WTC11 (cell line): ENCODE measurements at regions not wholly inside any gene's neighbourhood (a gene's known extent, or its start where the extent isn't known, plus 50 kb on each side); places are given as distances from the start of the nearest gene placed in this dataset.

Source experiments
- ATAC-seq: fragments of 200-7000 bp; cut with Tn5 transposase; 2 replicates; pipeline ENCODE4 v1.10.0; 2021; ENCODE audit warnings: mild to moderate bottlenecking, moderate library complexity
- CTCF ChIA-PET: fragments of 300-600 bp; sonication (Branson Sonifier 250); formaldehyde crosslinking; loops from one replicate; lab custom pipeline; 2021; ENCODE audit warnings: antibody characterized with exemption; lab: Charles Lee
- POLR2A ChIA-PET: fragments of 350-600 bp; sonication (Branson Sonifier 250); formaldehyde crosslinking; loops from one replicate; lab custom pipeline; 2021; ENCODE audit warnings: antibody characterized with exemption; lab: Charles Lee
- DNase-seq: peaks from one replicate; pipeline ENCODE4 v3.0.0; 2021; ENCODE audit warnings: low spot score
- H3K27ac Mint-ChIP-seq: 2 replicates; pipeline ENCODE4 v1.8.0; 2021; ENCODE audit warnings: mixed read lengths
- H3K27me3 Mint-ChIP-seq: 2 replicates; pipeline ENCODE4 v1.8.0; 2021; ENCODE audit warnings: low read depth, mild to moderate bottlenecking, moderate library complexity, mixed read lengths
- H3K36me3 Mint-ChIP-seq: 2 replicates; pipeline ENCODE4 v1.8.0; 2021; ENCODE audit warnings: mixed read lengths
- H3K4me1 Mint-ChIP-seq: 2 replicates; pipeline ENCODE4 v1.8.0; 2022; ENCODE audit warnings: mixed read lengths
- H3K4me3 Mint-ChIP-seq: 2 replicates; pipeline ENCODE4 v1.8.0; 2021; ENCODE audit warnings: mild to moderate bottlenecking, moderate library complexity, mixed read lengths
- H3K9me3 Mint-ChIP-seq: 2 replicates; pipeline ENCODE4 v1.8.0; 2021; ENCODE audit warnings: mixed read lengths
- ATF1 ChIP-seq: sonication (generic); formaldehyde crosslinking; IDR thresholded peaks from 2 replicates; pipeline ENCODE4 v1.8.1; 2023; ENCODE audit warnings: mild to moderate bottlenecking, moderate library complexity, missing genetic modification reagents
- CREB1 ChIP-seq: sonication (generic); formaldehyde crosslinking; IDR thresholded peaks from 2 replicates; pipeline ENCODE4 v1.8.0; 2023; ENCODE audit warnings: mild to moderate bottlenecking, missing genetic modification reagents
- ELF4 ChIP-seq: sonication (generic); formaldehyde crosslinking; IDR thresholded peaks from 2 replicates; pipeline ENCODE4 v1.8.1; 2022; ENCODE audit warnings: low read depth, mild to moderate bottlenecking, moderate library complexity, missing genetic modification reagents
- FOXK1 ChIP-seq: sonication (generic); formaldehyde crosslinking; IDR thresholded peaks from 2 replicates; pipeline ENCODE4 v1.8.0; 2022; ENCODE audit warnings: mild to moderate bottlenecking, moderate library complexity, missing genetic modification reagents
- JAZF1 ChIP-seq: fragments of 250-450 bp; sonication (Bioruptor Pico); IDR thresholded peaks from 2 replicates; pipeline ENCODE4 v1.9.0; 2021; ENCODE audit warnings: moderate library complexity, mild to moderate bottlenecking, inconsistent platforms
- PRRX2 ChIP-seq: fragments of 250-450 bp; sonication (Bioruptor Pico); IDR thresholded peaks from 2 replicates; pipeline ENCODE4 v1.8.0; 2021; ENCODE audit warnings: mild to moderate bottlenecking
- ZNF138 ChIP-seq: sonication (generic); formaldehyde crosslinking; conservative IDR thresholded peaks from 2 replicates; pipeline ENCODE4 v1.8.1; 2022; ENCODE audit warnings: mild to moderate bottlenecking, moderate library complexity, missing genetic modification reagents
- ZNF317 ChIP-seq: sonication (generic); formaldehyde crosslinking; IDR thresholded peaks from 2 replicates; pipeline ENCODE4 v1.8.1; 2023; ENCODE audit warnings: low read depth, mild to moderate bottlenecking, moderate library complexity, missing genetic modification reagents, borderline replicate concordance
- TF ChIP-seq, protein P1 (sequence below): fragments of 250-450 bp; sonication (Bioruptor Pico); IDR thresholded peaks from 2 replicates; pipeline ENCODE4 v1.9.0; 2021; ENCODE audit warnings: mild to moderate bottlenecking, borderline replicate concordance
- TF ChIP-seq, protein P2 (sequence below): sonication (generic); formaldehyde crosslinking; IDR thresholded peaks from 2 replicates; pipeline ENCODE4 v1.8.1; 2023; ENCODE audit warnings: mild to moderate bottlenecking, moderate library complexity, missing genetic modification reagents
- TF ChIP-seq, protein P3 (sequence below): sonication (generic); formaldehyde crosslinking; IDR thresholded peaks from 2 replicates; pipeline ENCODE4 v1.8.1; 2022; ENCODE audit warnings: missing genetic modification reagents, borderline replicate concordance
- TF ChIP-seq, protein P4 (sequence below): sonication (generic); formaldehyde crosslinking; IDR thresholded peaks from 2 replicates; pipeline ENCODE4 v1.8.0; 2022; ENCODE audit warnings: mild to moderate bottlenecking, missing genetic modification reagents
- TF ChIP-seq, protein P5 (sequence below): fragments of 250-450 bp; sonication (Bioruptor Pico); IDR thresholded peaks from 2 replicates; pipeline ENCODE4 v1.9.0; 2021; ENCODE audit warnings: mild to moderate bottlenecking
- TF ChIP-seq, protein P6 (sequence below): sonication (generic); formaldehyde crosslinking; IDR thresholded peaks from 2 replicates; pipeline ENCODE4 v1.8.1; 2023; ENCODE audit warnings: mild to moderate bottlenecking, missing genetic modification reagents, borderline replicate concordance
- TF ChIP-seq, protein P7 (sequence below): sonication (generic); formaldehyde crosslinking; IDR thresholded peaks from 2 replicates; pipeline ENCODE4 v1.8.0; 2023; ENCODE audit warnings: mild to moderate bottlenecking, missing genetic modification reagents

DNA sequence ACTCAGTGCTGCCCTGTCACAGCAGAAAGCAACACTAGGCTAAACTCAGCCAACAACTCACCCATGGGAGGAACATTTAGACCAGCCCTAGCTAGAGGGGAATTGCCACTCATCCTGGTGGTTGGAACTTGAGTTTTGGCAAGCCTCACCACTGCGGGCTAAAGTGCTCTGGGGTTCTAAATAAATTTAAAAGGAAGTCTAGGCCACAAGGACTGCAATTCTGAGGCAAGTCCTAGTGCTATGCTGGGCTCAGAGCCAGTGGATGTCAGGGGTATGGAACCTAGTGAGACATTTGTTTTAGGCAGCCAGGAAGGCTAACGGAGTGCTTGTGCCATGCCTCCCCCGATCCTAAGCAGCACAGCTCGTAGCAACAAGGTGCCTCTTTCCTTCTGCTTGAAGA is 78.0 kb downstream of the RGS13 start:
- H3K4me3 Mint-ChIP-seq = no peak overlapping the region
- POLR2A ChIA-PET = no interaction called here
- TF ChIP-seq ZNF317 (CRISPR knock-in tag) (no peak), CREB1 (CRISPR knock-in tag) (no peak), PRRX2 (no peak), ZNF138 (no peak), ELF4 (no peak)
- TF ChIP-seq, protein P1, sequence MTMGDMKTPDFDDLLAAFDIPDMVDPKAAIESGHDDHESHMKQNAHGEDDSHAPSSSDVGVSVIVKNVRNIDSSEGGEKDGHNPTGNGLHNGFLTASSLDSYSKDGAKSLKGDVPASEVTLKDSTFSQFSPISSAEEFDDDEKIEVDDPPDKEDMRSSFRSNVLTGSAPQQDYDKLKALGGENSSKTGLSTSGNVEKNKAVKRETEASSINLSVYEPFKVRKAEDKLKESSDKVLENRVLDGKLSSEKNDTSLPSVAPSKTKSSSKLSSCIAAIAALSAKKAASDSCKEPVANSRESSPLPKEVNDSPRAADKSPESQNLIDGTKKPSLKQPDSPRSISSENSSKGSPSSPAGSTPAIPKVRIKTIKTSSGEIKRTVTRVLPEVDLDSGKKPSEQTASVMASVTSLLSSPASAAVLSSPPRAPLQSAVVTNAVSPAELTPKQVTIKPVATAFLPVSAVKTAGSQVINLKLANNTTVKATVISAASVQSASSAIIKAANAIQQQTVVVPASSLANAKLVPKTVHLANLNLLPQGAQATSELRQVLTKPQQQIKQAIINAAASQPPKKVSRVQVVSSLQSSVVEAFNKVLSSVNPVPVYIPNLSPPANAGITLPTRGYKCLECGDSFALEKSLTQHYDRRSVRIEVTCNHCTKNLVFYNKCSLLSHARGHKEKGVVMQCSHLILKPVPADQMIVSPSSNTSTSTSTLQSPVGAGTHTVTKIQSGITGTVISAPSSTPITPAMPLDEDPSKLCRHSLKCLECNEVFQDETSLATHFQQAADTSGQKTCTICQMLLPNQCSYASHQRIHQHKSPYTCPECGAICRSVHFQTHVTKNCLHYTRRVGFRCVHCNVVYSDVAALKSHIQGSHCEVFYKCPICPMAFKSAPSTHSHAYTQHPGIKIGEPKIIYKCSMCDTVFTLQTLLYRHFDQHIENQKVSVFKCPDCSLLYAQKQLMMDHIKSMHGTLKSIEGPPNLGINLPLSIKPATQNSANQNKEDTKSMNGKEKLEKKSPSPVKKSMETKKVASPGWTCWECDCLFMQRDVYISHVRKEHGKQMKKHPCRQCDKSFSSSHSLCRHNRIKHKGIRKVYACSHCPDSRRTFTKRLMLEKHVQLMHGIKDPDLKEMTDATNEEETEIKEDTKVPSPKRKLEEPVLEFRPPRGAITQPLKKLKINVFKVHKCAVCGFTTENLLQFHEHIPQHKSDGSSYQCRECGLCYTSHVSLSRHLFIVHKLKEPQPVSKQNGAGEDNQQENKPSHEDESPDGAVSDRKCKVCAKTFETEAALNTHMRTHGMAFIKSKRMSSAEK (CRISPR knock-in tag) = no peak
- TF ChIP-seq, protein P2, sequence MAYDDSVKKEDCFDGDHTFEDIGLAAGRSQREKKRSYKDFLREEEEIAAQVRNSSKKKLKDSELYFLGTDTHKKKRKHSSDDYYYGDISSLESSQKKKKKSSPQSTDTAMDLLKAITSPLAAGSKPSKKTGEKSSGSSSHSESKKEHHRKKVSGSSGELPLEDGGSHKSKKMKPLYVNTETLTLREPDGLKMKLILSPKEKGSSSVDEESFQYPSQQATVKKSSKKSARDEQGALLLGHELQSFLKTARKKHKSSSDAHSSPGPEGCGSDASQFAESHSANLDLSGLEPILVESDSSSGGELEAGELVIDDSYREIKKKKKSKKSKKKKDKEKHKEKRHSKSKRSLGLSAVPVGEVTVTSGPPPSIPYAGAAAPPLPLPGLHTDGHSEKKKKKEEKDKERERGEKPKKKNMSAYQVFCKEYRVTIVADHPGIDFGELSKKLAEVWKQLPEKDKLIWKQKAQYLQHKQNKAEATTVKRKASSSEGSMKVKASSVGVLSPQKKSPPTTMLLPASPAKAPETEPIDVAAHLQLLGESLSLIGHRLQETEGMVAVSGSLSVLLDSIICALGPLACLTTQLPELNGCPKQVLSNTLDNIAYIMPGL (CRISPR knock-in tag) = no peak
- TF ChIP-seq, protein P3, sequence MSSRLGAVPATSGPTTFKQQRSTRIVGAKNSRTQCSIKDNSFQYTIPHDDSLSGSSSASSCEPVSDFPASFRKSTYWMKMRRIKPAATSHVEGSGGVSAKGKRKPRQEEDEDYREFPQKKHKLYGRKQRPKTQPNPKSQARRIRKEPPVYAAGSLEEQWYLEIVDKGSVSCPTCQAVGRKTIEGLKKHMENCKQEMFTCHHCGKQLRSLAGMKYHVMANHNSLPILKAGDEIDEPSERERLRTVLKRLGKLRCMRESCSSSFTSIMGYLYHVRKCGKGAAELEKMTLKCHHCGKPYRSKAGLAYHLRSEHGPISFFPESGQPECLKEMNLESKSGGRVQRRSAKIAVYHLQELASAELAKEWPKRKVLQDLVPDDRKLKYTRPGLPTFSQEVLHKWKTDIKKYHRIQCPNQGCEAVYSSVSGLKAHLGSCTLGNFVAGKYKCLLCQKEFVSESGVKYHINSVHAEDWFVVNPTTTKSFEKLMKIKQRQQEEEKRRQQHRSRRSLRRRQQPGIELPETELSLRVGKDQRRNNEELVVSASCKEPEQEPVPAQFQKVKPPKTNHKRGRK (CRISPR knock-in tag) = no peak
- TF ChIP-seq, protein P4, sequence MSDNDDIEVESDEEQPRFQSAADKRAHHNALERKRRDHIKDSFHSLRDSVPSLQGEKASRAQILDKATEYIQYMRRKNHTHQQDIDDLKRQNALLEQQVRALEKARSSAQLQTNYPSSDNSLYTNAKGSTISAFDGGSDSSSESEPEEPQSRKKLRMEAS = no peak
- TF ChIP-seq, protein P5, sequence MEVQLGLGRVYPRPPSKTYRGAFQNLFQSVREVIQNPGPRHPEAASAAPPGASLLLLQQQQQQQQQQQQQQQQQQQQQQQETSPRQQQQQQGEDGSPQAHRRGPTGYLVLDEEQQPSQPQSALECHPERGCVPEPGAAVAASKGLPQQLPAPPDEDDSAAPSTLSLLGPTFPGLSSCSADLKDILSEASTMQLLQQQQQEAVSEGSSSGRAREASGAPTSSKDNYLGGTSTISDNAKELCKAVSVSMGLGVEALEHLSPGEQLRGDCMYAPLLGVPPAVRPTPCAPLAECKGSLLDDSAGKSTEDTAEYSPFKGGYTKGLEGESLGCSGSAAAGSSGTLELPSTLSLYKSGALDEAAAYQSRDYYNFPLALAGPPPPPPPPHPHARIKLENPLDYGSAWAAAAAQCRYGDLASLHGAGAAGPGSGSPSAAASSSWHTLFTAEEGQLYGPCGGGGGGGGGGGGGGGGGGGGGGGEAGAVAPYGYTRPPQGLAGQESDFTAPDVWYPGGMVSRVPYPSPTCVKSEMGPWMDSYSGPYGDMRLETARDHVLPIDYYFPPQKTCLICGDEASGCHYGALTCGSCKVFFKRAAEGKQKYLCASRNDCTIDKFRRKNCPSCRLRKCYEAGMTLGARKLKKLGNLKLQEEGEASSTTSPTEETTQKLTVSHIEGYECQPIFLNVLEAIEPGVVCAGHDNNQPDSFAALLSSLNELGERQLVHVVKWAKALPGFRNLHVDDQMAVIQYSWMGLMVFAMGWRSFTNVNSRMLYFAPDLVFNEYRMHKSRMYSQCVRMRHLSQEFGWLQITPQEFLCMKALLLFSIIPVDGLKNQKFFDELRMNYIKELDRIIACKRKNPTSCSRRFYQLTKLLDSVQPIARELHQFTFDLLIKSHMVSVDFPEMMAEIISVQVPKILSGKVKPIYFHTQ = no peak
- TF ChIP-seq, all 79 proteins: peak for 0
- Mint-ChIP-seq H3K9me3 (peaks cover 16% of the 10 kb centered on the region), H3K4me1 (peaks cover 3% of the 10 kb centered on the region; the same call in 1 of the 2 replicates), H3K27ac (no peak overlapping the region), H3K36me3 (no peaks in the 10 kb centered on the region), H3K27me3 (no peaks in the 10 kb centered on the region)
- ATAC-seq (no peak), DNase-seq (no peak)
- CTCF ChIA-PET = no interaction called here

DNA sequence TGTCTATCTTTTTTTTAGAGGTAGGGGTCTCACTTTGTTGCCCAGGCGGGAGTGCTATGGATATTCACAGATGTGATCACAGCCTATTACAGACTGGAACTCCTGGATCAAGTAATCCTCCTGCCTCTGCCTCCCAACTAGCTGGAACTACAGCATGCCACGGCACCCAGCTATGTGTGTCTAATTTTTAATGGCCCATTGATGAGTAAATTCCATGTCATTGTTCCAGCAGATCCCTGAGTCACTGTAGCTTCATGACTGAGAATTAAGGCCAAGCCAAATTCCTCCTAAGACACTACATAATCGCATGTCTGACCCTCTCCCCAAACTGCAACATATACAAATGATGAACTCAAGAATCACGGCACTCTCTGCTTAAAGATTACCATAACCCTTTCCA is 84.2 kb upstream of the RGS2 start:
- H3K4me3 Mint-ChIP-seq = no peak overlapping the region
- H3K27ac Mint-ChIP-seq = no peak overlapping the region
- peaks cover 6% of the 10 kb centered on the region for H3K4me1 Mint-ChIP-seq
- DNase-seq (no peak), ATAC-seq (no peak)
- ChIA-PET CTCF (no interaction called here), POLR2A (no interaction called here)
- H3K36me3 Mint-ChIP-seq = no peaks in the 10 kb centered on the region
- H3K9me3 Mint-ChIP-seq = peaks cover 11% of the 10 kb centered on the region
- no peaks in the 10 kb centered on the region for H3K27me3 Mint-ChIP-seq
- TF ChIP-seq, protein P2 (CRISPR knock-in tag) = no peak
- TF ChIP-seq FOXK1 (CRISPR knock-in tag) (no peak), JAZF1 (CRISPR knock-in tag) (no peak), ATF1 (CRISPR knock-in tag) (no peak)
- TF ChIP-seq, protein P6, sequence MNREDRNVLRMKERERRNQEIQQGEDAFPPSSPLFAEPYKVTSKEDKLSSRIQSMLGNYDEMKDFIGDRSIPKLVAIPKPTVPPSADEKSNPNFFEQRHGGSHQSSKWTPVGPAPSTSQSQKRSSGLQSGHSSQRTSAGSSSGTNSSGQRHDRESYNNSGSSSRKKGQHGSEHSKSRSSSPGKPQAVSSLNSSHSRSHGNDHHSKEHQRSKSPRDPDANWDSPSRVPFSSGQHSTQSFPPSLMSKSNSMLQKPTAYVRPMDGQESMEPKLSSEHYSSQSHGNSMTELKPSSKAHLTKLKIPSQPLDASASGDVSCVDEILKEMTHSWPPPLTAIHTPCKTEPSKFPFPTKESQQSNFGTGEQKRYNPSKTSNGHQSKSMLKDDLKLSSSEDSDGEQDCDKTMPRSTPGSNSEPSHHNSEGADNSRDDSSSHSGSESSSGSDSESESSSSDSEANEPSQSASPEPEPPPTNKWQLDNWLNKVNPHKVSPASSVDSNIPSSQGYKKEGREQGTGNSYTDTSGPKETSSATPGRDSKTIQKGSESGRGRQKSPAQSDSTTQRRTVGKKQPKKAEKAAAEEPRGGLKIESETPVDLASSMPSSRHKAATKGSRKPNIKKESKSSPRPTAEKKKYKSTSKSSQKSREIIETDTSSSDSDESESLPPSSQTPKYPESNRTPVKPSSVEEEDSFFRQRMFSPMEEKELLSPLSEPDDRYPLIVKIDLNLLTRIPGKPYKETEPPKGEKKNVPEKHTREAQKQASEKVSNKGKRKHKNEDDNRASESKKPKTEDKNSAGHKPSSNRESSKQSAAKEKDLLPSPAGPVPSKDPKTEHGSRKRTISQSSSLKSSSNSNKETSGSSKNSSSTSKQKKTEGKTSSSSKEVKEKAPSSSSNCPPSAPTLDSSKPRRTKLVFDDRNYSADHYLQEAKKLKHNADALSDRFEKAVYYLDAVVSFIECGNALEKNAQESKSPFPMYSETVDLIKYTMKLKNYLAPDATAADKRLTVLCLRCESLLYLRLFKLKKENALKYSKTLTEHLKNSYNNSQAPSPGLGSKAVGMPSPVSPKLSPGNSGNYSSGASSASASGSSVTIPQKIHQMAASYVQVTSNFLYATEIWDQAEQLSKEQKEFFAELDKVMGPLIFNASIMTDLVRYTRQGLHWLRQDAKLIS (CRISPR knock-in tag) = no peak
- TF ChIP-seq, protein P7, sequence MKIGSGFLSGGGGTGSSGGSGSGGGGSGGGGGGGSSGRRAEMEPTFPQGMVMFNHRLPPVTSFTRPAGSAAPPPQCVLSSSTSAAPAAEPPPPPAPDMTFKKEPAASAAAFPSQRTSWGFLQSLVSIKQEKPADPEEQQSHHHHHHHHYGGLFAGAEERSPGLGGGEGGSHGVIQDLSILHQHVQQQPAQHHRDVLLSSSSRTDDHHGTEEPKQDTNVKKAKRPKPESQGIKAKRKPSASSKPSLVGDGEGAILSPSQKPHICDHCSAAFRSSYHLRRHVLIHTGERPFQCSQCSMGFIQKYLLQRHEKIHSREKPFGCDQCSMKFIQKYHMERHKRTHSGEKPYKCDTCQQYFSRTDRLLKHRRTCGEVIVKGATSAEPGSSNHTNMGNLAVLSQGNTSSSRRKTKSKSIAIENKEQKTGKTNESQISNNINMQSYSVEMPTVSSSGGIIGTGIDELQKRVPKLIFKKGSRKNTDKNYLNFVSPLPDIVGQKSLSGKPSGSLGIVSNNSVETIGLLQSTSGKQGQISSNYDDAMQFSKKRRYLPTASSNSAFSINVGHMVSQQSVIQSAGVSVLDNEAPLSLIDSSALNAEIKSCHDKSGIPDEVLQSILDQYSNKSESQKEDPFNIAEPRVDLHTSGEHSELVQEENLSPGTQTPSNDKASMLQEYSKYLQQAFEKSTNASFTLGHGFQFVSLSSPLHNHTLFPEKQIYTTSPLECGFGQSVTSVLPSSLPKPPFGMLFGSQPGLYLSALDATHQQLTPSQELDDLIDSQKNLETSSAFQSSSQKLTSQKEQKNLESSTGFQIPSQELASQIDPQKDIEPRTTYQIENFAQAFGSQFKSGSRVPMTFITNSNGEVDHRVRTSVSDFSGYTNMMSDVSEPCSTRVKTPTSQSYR = no peak
